GM21576 (cell line): ENCODE measurements at regions not wholly inside any gene's neighbourhood (a gene's known extent, or its start where the extent isn't known, plus 50 kb on each side); places are given as distances from the start of the nearest gene placed in this dataset.

Experiments used
- ATAC-seq: cut with Tn5 transposase; IDR thresholded peaks from one replicate; pipeline ENCODE4 v1.9.1; 2021; ENCODE audit warnings: mild to moderate bottlenecking, moderate library complexity; ENCODE audit not compliant: unreplicated experiment

GRCh38 chr2:118351796-118352195 is 263.5 kb downstream of the INSIG2 start:
- no peak for ATAC-seq

- ATAC-seq, result no peak
Measured at GRCh38 chr2:118350621-118351020, 262.4 kb downstream of the INSIG2 start.

DNA sequence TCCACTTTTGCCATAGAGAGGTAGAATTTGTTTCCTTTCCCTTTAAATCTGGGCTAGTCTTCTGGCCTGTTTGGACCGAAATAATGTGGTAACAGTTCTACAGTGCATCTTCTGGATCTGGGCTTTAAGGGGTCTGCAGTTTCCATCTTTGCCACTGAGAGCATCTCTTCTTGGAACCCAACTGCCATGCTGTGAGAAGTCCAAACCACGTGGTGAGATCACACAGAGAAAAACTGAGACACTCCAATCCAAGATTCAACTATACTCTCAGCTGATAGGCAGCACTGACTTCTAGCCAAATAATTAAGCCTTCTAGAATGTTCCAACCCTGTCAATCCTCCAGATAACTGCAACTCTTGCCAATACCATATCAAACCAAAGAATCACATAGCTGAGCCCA is 261.1 kb downstream of the INSIG2 start:
- no peak for ATAC-seq

DNA sequence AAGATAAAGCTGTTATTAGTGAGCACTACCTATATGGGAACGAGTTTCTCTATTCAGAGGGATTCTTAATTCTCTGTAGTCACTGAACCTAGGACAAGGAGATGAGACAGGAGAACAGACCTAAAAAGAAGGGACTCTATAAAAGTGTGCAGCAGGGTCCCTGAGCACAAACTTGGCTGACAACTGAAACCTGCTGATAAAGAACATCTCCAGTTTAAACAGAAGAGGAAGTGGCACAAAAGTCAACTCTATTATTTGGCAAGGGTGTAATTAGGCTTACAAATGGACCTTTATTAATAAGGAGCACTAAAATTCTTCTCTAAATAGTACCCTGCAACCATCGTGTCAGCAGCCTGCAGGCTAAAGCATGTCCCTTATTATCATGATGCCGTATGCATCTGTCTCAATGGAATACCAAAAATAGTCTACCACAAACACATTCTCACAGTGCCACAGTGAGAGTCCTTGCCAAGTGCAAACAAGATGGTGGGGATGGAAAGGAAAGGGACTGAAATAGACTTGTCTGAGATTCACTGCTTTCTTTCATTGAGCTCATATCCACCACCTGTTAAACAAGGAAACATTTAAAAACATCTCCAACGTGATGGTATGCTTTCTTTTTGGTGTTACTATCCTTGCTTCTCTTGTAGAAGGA is 260.2 kb downstream of the INSIG2 start:
- no peak for ATAC-seq

DNA sequence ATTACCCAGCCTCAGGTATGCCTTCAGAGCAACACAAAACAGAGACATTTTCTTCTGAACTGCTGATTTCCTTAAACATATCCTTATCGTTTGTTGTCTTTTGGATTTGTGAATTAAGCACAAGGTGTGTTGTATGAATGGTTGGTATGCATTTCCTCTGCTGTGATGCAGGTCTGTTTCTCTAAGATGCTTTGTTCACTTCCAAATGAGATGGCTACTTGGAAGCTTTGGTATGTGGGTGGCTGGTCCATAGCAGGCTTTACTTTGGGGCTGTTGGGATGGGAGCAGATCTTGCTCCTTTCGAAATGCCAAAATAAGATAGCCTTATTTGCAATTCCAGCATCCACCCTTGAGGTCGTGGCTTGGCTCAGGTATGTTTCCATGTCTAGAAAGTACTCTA is 257.2 kb downstream of the INSIG2 start:
- ATAC-seq, result no peak

- no peak for ATAC-seq
Measured at GRCh38 chr2:118340103-118340502, 251.8 kb downstream of the INSIG2 start.

- ATAC-seq, result no peak
Measured at GRCh38 chr2:118339386-118339785, 251.1 kb downstream of the INSIG2 start.

GRCh38 chr2:118333664-118334063 is 245.4 kb downstream of the INSIG2 start:
- no peak for ATAC-seq

- ATAC-seq, result no peak
Measured at GRCh38 chr2:118325321-118325955, 237.2 kb downstream of the INSIG2 start.

GRCh38 chr2:118322406-118322805 is 234.1 kb downstream of the INSIG2 start:
- ATAC-seq, result no peak

DNA sequence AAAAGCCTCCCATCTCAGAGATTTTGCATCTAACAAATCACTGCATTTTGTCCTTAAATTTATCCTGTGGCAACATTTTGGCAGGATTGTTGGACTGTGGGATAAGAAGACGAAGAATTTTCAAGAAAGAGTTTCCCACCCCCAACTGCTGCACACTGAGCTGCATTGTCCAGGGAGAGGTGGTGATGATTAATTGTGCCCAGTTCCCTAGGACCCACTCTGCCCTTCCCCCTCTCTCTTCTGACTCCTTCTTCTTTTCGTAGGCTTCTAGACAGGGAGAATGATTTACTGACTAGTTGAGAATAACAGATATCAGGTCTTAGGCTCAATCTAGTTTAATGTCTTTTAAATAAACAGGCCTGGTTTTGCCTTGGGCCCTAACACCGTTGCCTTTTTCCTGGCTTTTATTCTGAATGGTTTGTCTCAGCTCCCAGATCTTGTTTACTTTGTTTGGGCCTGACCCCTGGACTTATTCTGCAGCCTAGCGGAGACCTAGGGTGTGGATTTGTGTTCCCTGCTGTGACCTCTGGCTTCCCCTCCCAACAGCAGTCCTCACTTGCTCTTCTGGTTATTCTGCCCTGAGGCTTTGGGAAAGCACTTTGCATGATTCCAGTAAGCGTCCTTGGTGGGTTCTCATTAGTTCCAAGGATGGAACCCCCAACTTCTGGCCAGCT is 233.3 kb downstream of the INSIG2 start:
- no peak for ATAC-seq

GRCh38 chr2:118320658-118321057 is 232.4 kb downstream of the INSIG2 start:
- ATAC-seq, result no peak

- ATAC-seq, result no peak
Measured at GRCh38 chr2:118320196-118320595, 231.9 kb downstream of the INSIG2 start.

DNA sequence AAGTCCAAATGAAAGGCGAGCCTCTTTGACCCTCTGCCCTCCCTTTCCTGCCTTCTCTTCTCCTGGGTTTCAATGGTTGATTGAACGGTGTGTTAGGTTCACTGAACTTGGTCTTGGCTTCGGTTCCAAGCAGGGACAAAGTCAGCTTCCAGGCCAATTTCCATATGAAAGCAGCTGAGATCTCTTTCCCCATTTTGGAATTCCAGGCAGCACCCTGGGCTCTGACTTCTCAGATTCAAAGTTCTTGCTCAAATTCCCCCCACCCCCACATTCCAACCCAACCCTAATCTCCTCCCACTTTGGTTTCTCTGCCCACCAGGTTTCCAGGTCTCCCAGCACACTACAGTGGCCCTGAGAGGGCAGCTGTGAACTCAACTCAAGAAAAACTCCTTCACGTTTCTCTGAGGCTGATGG is 231.0 kb downstream of the INSIG2 start:
- ATAC-seq, result no peak

DNA sequence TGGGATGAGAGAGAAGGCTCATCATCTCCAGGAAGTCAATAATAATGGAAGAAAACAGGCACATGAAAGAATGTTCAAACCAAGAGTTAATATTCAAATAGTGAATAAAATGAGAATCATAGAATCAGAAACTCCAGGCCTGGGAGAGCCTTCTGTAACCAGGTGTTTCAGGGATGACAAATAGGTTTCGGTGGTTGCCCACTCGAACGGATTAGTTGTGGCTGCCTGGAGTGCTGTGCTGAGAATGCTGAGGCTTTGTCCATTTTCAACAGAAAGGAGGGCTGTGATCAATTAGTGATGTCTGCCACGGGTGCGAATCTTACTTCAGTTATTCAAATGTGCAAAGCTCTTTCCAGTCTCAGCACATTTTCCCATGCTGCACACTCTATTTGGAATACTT is 227.3 kb downstream of the INSIG2 start:
- ATAC-seq, result no peak

DNA sequence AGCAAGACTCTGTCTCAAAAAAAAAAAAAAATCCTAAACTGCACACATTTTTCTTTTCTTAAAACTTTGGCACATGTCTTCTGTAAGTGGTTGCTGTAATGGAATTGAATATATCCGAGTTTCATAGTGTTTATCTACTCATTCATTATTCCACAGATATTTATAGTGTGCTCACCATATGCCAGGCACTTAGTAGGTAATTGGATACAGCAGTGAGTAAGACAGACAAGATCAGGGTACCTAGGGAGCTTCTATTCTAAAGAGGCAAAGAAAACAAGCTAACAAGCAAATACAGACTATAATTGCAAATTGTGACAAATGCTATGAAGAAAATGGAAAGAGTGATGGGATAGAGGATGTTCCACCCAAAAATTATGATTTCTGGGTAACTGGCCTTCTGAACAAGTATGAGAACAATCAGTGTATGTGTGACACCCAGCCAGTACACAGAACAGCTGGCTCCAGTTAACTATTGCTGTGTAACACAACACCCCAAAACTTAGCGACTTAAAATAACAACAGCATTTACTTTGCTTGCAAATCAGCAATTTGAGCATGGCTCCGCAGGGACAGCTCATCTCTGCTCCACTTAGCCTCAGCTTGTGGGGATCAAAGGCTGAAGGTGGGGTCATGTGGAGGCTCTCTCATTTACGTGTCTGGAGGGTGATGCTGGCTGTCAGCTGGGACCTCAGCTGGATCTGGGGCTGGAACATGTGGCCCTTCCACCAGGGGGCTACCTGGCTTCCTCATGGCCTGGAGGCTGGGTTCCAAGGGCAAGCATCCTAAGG is 224.9 kb downstream of the INSIG2 start:
- no peak for ATAC-seq

- ATAC-seq, result no peak
Measured at GRCh38 chr2:118310681-118311429, 222.6 kb downstream of the INSIG2 start.

DNA sequence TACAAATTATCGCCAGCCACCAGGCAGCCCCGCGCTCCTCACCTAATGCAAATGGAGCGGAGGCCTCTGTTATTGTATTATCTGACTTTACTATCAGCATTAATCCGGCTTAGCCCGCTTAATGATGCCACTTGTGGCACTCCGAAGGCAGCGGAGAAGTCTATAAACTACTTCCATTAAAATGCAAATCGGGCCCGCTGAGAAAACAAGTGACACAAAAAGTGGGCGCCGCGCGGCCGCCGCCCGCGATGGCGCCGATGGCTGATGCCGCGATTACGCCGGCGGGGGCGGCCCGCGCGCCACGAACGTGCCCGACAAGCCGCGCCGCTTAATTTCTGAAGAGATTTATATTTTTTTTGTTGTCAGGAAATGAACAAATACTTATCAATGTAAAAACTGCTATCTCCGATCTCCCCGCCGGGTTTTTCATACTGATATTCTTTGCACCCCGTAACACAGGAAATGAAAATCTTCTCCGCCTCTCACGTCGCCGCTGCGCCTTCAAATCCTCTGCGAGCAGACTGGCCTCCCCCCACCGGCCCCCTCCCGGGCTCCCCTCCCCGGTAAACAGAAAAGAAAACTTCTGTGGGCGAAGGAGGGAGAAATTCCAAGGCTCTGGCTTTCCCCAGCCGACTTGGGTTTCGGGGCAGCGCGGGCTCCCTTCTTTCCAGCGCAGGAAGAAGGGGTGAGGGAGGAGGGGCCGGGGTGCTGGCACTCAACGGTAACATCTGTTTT is 221.8 kb downstream of the INSIG2 start:
- peak; percentile 67 for ATAC-seq

GRCh38 chr2:118309257-118309945 is 221.1 kb downstream of the INSIG2 start:
- ATAC-seq, result no peak

- ATAC-seq, result no peak
Measured at GRCh38 chr2:118307864-118308263, 219.6 kb downstream of the INSIG2 start.
